Neuronal stem cell (in vitro differentiated cells): ENCODE measurements at regions not wholly inside any gene's neighbourhood (a gene's known extent, or its start where the extent isn't known, plus 50 kb on each side); places are given as distances from the start of the nearest gene placed in this dataset.
"Not testable (repeated sequence)": the region's sequence is repeated elsewhere in the genome, so short reads cannot be mapped to it uniquely, and the experiment has no call there.

Experiments used
- DNase-seq: peaks from one replicate; pipeline ENCODE4 v3.0.0-alpha.2; 2013; ENCODE audit warnings: low spot score
- H2AFZ ChIP-seq: one replicate; pipeline ENCODE4 v1.6.1; 2013; ENCODE audit warnings: mild to moderate bottlenecking, low read length, inconsistent platforms
- H2AK5ac ChIP-seq: 2 replicates; pipeline ENCODE4 v1.6.1; 2013; ENCODE audit warnings: low read depth, mild to moderate bottlenecking, inconsistent platforms, low read length, moderate library complexity, mixed read lengths
- H2BK120ac ChIP-seq: 2 replicates; pipeline ENCODE4 v1.6.1; 2013; ENCODE audit warnings: low read depth, mild to moderate bottlenecking, inconsistent platforms, low read length, moderate library complexity, mixed read lengths
- H2BK12ac ChIP-seq: one replicate; pipeline ENCODE4 v1.6.1; 2013; ENCODE audit warnings: low read length, inconsistent platforms
- H2BK15ac ChIP-seq: 2 replicates; pipeline ENCODE4 v1.6.1; 2013; ENCODE audit warnings: mild to moderate bottlenecking, low read length, inconsistent platforms, mixed read lengths
- H2BK5ac ChIP-seq: one replicate; pipeline ENCODE4 v1.6.1; 2013; ENCODE audit warnings: inconsistent platforms, mild to moderate bottlenecking, low read length, moderate library complexity
- H3K14ac ChIP-seq: one replicate; pipeline ENCODE4 v1.6.1; 2013; ENCODE audit warnings: low read length, inconsistent platforms
- H3K18ac ChIP-seq: 2 replicates; pipeline ENCODE4 v1.6.1; 2013; ENCODE audit warnings: low read length, inconsistent platforms
- H3K23ac ChIP-seq: 2 replicates; pipeline ENCODE4 v1.6.1; 2013; ENCODE audit warnings: low read depth, mild to moderate bottlenecking, mixed read lengths, low read length, inconsistent platforms; ENCODE audit not compliant: poor library complexity
- H3K27ac ChIP-seq: replicated peaks from 3 replicates; pipeline ENCODE4 v1.5.1; 2013; ENCODE audit warnings: low read length, inconsistent platforms
- H3K27me3 ChIP-seq, 3 experiments: 2 replicates each; pipeline ENCODE4 v1.6.1; 2013; ENCODE audit warnings: low read length in 3 of 3, mild to moderate bottlenecking in 2 of 3, inconsistent platforms in 1 of 3, low read depth in 1 of 3, mixed read lengths in 1 of 3, moderate library complexity in 1 of 3; ENCODE audit not compliant: control insufficient read depth in 3 of 3, insufficient read depth in 3 of 3
- H3K36me3 ChIP-seq, 2 donors: replicated peaks in 1 of 2; 2 replicates each; pipeline ENCODE4 v1.6.1; 2013; ENCODE audit warnings: low read length in 2 of 2; ENCODE audit not compliant: control insufficient read depth in 2 of 2, insufficient read depth in 2 of 2
- H3K4ac ChIP-seq: 2 replicates; pipeline ENCODE4 v1.6.1; 2013; ENCODE audit warnings: inconsistent platforms, mild to moderate bottlenecking, low read length, moderate library complexity
- H3K4me1 ChIP-seq, 2 donors: 1 replicate in 1 of 2; 2 replicates in 1 of 2; pipeline ENCODE4 v1.6.1; 2013; ENCODE audit warnings: low read length in 2 of 2, low read depth in 1 of 2; ENCODE audit not compliant: control insufficient read depth in 2 of 2, insufficient read depth in 1 of 2
- H3K4me2 ChIP-seq: one replicate; pipeline ENCODE4 v1.6.1; 2013; ENCODE audit warnings: mild to moderate bottlenecking, low read length, inconsistent platforms; ENCODE audit not compliant: insufficient read depth, poor library complexity, severe bottlenecking
- H3K4me3 ChIP-seq, 2 donors: 2 replicates each; pipeline ENCODE4 v1.5.1; 2013; ENCODE audit warnings: low read length in 2 of 2, mild to moderate bottlenecking in 2 of 2, inconsistent platforms in 1 of 2, moderate library complexity in 1 of 2
- H3K79me1 ChIP-seq: one replicate; pipeline ENCODE4 v1.6.1; 2013; ENCODE audit warnings: low read depth, mild to moderate bottlenecking, inconsistent platforms, low read length, moderate library complexity
- H3K9ac ChIP-seq: one replicate; pipeline ENCODE4 v1.6.1; 2013; ENCODE audit warnings: mild to moderate bottlenecking, low read depth, low read length, inconsistent platforms; ENCODE audit not compliant: poor library complexity
- H3K9me3 ChIP-seq, 2 donors: replicated peaks in 1 of 2; 2 replicates each; pipeline versions ENCODE3 to v1.6.1; 2013; ENCODE audit warnings: low read length in 2 of 2, mild to moderate bottlenecking in 2 of 2, inconsistent platforms in 1 of 2, low read depth in 1 of 2, mixed read lengths in 1 of 2, moderate library complexity in 1 of 2; ENCODE audit not compliant: control insufficient read depth in 2 of 2, insufficient read depth in 1 of 2
- H4K8ac ChIP-seq: one replicate; pipeline ENCODE4 v1.6.1; 2013; ENCODE audit warnings: low read depth, mild to moderate bottlenecking, inconsistent platforms, low read length, moderate library complexity
- H4K91ac ChIP-seq: one replicate; pipeline ENCODE4 v1.6.1; 2013; ENCODE audit warnings: low read length, low read depth, mild to moderate bottlenecking, inconsistent platforms; ENCODE audit not compliant: poor library complexity
- WGBS, 2 donors: extraction: QIAGEN DNeasy Blood & Tissue Kit; methylation state at CpG; one replicate each; pipeline ENCODE4 v1.1.7; 2013; ENCODE audit warnings: missing lambda C conversion rate in 2 of 2, mixed read lengths in 1 of 2; ENCODE audit not compliant: insufficient read length in 2 of 2, insufficient replicate concordance in 1 of 2; ENCODE audit errors: extremely low coverage in 2 of 2; 5-methylcytosine and 5-hydroxymethylcytosine counted together

DNA sequence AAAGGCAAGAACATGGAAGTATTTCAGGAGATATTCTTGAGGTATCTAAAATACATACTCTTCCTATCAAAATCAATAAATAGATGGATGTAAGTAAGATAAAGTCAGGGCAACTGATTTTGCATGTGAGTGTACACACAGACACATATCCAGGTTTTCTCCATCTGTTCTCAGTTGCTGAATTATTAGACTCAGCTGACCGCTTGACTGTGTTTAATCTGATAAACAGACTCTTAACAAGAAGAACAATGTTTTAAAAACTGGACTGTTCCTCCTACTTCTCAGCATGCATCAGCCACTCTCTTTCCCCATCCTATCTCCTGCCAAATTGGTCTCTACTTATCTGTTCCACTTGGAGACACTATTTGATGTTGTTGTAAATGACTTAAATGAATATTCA lies 73.5 kb downstream of the GOLGA8G start:
- Histone ChIP-seq H3K23ac (no peak overlapping the region), H3K27me3 (peaks cover 0 to 20% (median 4%) of the 10 kb centered on the region in 3 experiments), H3K79me1 (no peaks in the 10 kb centered on the region), H3K14ac (no peak overlapping the region), H3K18ac (no peak overlapping the region), H4K91ac (no peak overlapping the region), H3K9ac (no peak overlapping the region), H2BK5ac (no peak overlapping the region), H3K36me3 (no peaks in the 10 kb centered on the region), H2AK5ac (no peak overlapping the region), H4K8ac (no peak overlapping the region), H2BK12ac (no peak overlapping the region), H2BK120ac (no peak overlapping the region), H3K4me1 (peaks cover 0 to 2% of the 10 kb centered on the region in 2 donors), H3K4ac (no peak overlapping the region), H3K27ac (no peak overlapping the region), H2AFZ (no peak overlapping the region), H3K9me3 (no peaks in the 10 kb centered on the region), H3K4me3 (no peak overlapping the region), H2BK15ac (no peak overlapping the region), H3K4me2 (no peak overlapping the region)
- DNase-seq: no peak
- WGBS, 2 donors: no CpG with 5 or more reads among the region's 1 CpG

GRCh38 chr15:28457396-28457932 lies 75.3 kb downstream of the GOLGA8G start:
- peak overlapping the region; percentile 98 for H2BK15ac ChIP-seq
- H3K4me2 ChIP-seq, H2BK12ac ChIP-seq, DNase-seq, H3K27ac ChIP-seq, H3K14ac ChIP-seq, H3K4ac ChIP-seq, H2AFZ ChIP-seq, H4K8ac ChIP-seq, H4K91ac ChIP-seq, H3K9ac ChIP-seq, H3K9me3 ChIP-seq, H3K4me1 ChIP-seq, H3K79me1 ChIP-seq, H2BK120ac ChIP-seq, H2BK5ac ChIP-seq, H3K4me3 ChIP-seq, H3K36me3 ChIP-seq: not testable (repeated sequence)
- H2AK5ac ChIP-seq: peak overlapping the region; percentile 99
- peak overlapping the region; percentile 95 for H3K18ac ChIP-seq
- no CpG with 5 or more reads among the region's 32 CpGs for WGBS, 2 donors
- H3K23ac ChIP-seq: peak overlapping the region; percentile 44
- H3K27me3 ChIP-seq: peaks cover 0 to 20% (median 4%) of the 10 kb centered on the region in 3 experiments

DNA sequence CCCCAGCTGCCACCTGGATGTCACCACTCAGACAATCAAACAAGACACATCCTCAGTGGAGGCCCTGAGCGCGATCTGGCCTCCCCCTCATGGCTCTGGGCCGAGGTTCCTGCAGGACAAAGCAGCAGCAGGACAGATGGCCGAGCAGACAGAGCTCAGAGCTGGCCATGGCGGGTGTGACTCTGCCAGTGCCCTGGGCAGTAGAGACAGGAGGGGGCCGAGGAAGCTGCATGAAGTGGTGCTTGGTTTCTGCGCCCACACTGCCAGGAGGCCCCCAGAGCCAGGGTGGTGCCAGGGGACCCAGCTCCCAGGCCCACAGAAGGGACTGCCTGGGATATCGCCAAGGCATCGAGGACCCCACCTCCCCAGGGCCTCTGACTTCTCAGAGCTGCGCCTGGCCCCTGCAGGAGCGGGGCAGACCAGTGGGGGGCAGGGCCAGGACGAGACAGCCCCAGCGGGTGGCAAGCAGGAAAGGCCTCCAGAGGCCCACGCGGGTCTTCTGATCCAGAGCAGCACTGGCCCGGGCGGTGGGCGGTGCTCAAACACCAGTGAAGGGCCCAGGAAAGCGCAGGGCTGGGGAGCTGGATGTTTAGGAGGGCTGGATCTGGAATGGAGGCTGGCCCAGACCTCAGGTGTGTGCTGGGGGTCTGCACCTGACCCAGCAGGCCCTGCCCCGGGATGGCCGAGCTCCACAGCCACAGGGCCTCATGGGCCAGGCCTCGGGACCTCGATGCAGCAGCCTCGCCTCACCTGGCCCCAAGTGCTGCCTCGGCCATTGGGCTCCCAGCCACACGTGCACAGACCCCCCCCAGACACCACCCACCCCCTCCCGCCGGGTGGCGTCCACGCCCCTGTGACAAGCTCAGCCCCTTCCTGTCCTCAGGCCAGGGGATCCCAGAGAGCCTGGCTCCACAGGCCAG lies 76.0 kb downstream of the GOLGA8G start:
- no peaks in the 10 kb centered on the region for H3K9me3 ChIP-seq
- H3K79me1 ChIP-seq: no peaks in the 10 kb centered on the region
- no peak overlapping the region for H2BK120ac ChIP-seq
- peak overlapping the region; percentile 86 for H3K4ac ChIP-seq
- H2BK12ac ChIP-seq: peak overlapping the region; percentile 98
- H3K27me3 ChIP-seq: peaks cover 0 to 20% (median 4%) of the 10 kb centered on the region in 3 experiments
- no peaks in the 10 kb centered on the region for H3K36me3 ChIP-seq
- peak overlapping the region; percentile 93 for H2BK5ac ChIP-seq
- H3K9ac ChIP-seq: peak overlapping the region; percentile 47
- H3K14ac ChIP-seq: peak overlapping the region; percentile 39
- no peak overlapping the region for H3K27ac ChIP-seq
- peak overlapping the region; percentile 44 for H3K23ac ChIP-seq
- DNase-seq: no peak
- peak overlapping the region in 1 of 2 donors; percentile 3 for H3K4me3 ChIP-seq
- H2AK5ac ChIP-seq: peak overlapping the region; percentile 99
- WGBS, 2 donors: no CpG with 5 or more reads among the region's 30 CpGs
- H3K4me1 ChIP-seq: peaks cover 0 to 2% of the 10 kb centered on the region in 2 donors
- H4K8ac ChIP-seq: no peak overlapping the region
- peak overlapping the region; percentile 9 for H2AFZ ChIP-seq
- peak overlapping the region; percentile 98 for H2BK15ac ChIP-seq
- H3K18ac ChIP-seq: peak overlapping the region; percentile 95
- H3K4me2 ChIP-seq: no peak overlapping the region
- H4K91ac ChIP-seq: peak overlapping the region; percentile 92
